Activated naive CD8-positive, alpha-beta T cell treated with anti-CD3 and anti-CD28 coated beads, Interleukin-2, amount 10 ng/mL, durations not matched to agents 7 days and 5 days (primary cell): ENCODE measurements at regions not wholly inside any gene's neighbourhood (a gene's known extent, or its start where the extent isn't known, plus 50 kb on each side); places are given as distances from the start of the nearest gene placed in this dataset.
"Not testable (repeated sequence)": the region's sequence is repeated elsewhere in the genome, so short reads cannot be mapped to it uniquely, and the experiment has no call there.

ENCODE experiments used
- ATAC-seq: fragments of 150-1000 bp; cut with Tn5 transposase; one replicate; pipeline ENCODE4 v1.10.0; 2021; ENCODE audit warnings: low read depth, moderate library complexity
- POLR2A ChIA-PET: fragments of 350-600 bp; sonication (Branson Sonifier 250); formaldehyde crosslinking; loops from one replicate; lab custom pipeline; 2021; ENCODE audit warnings: antibody characterized with exemption; lab: Charles Lee
- DNase-seq: peaks from one replicate; pipeline ENCODE4 v3.0.0; 2021
- H3K27ac Mint-ChIP-seq: one replicate; pipeline ENCODE4 v1.8.0; 2022; ENCODE audit warnings: mild to moderate bottlenecking, mixed read lengths
- H3K27me3 Mint-ChIP-seq: one replicate; pipeline ENCODE4 v1.8.0; 2022; ENCODE audit warnings: mild to moderate bottlenecking, moderate library complexity, mixed read lengths
- H3K36me3 Mint-ChIP-seq: one replicate; pipeline ENCODE4 v1.8.0; 2021; ENCODE audit warnings: mild to moderate bottlenecking, mixed read lengths
- H3K4me1 Mint-ChIP-seq: one replicate; pipeline ENCODE4 v1.8.0; 2021; ENCODE audit warnings: mixed read lengths
- H3K4me3 Mint-ChIP-seq: one replicate; pipeline ENCODE4 v1.8.0; 2022; ENCODE audit warnings: mild to moderate bottlenecking, moderate library complexity, mixed read lengths
- H3K9me3 Mint-ChIP-seq: one replicate; pipeline ENCODE4 v1.8.0; 2021; ENCODE audit warnings: mixed read lengths

DNA sequence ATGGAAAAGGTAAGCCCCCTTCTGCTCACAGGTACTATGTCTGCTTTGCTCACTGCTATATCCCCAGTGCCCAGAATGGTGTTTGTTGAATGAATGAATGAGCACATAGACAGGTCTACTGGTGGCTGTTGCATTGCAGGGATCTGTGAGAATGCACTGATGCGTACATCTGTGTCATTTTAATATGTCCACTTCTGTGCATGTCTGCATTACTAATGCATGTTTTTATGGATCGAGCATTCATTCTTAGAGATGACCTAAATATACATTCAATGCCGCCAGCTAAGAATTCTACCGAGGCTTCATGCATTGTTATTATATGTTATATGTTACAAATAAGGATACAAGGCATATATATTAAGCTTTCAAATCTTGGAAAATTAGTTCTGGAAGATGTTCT lies 73.8 kb downstream of the SPRING1 start:
- H3K27ac Mint-ChIP-seq, result no peak overlapping the region
- ATAC-seq (no peak), DNase-seq (no peak)
- H3K9me3 Mint-ChIP-seq, result no peaks in the 10 kb centered on the region
- H3K27me3 Mint-ChIP-seq, result peaks cover 4% of the 10 kb centered on the region
- POLR2A ChIA-PET, result no interaction called here
- peaks cover 2% of the 10 kb centered on the region for H3K4me1 Mint-ChIP-seq
- H3K36me3 Mint-ChIP-seq, result no peaks in the 10 kb centered on the region
- no peak overlapping the region for H3K4me3 Mint-ChIP-seq

DNA sequence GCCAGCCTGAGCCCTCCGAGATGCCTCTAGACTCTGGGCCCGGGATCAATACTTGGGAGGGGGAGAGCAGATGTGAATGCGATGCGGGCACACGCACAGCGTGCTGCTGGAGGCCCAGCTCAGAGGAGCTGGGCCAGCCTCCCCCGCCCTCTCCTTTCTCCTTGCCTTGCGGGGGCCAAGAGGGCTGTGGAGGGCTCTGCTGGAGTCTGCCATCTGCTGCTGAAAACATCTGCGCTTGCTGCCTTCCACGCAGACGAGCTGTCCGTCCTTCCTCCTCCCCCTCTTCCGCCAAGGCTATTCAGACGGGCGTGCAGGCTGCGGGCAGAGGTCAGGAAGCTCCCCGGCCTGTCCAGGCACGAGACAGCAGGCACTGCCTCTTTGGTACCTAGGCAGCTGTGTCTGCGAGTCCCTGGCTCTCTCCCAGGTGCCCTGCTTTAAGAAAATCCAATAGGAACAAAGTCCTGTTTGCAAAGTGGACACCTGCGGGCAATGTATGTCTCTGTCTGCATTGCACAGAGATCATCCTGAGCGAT lies 75.2 kb downstream of the SPRING1 start:
- no peaks in the 10 kb centered on the region for H3K9me3 Mint-ChIP-seq

DNA sequence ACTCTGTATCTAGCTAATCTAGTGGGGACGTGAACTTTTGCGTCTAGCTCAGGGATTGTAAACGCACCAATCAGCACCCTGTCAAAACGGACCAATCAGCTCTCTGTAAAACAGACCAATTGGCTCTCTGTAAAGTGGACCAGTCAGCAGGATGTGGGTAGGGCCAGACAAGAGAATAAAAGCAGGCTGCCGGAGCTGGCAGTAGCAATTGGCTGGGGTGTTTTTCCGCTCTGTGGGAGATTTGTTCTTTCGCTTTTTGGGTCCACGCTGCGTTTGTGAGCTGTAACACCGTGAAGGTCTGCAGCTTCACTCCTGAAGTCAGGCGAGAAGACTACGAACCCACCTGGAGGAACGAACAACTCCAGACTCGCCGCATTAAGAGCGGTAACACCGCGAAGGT lies 76.5 kb downstream of the SPRING1 start:
- ATAC-seq, result no peak
- H3K4me1 Mint-ChIP-seq, result peaks cover 2% of the 10 kb centered on the region
- POLR2A ChIA-PET, result no interaction called here

More for the DNA sequence above, 75.2 kb downstream of the SPRING1 start:
- no peak for ATAC-seq
- peaks cover 16% of the 10 kb centered on the region for H3K27me3 Mint-ChIP-seq
- POLR2A ChIA-PET, result no interaction called here
- H3K36me3 Mint-ChIP-seq, result no peaks in the 10 kb centered on the region
- DNase-seq, result no peak
- H3K27ac Mint-ChIP-seq, result no peak overlapping the region
- H3K4me1 Mint-ChIP-seq, result peaks cover 2% of the 10 kb centered on the region
- H3K4me3 Mint-ChIP-seq, result no peak overlapping the region

DNA sequence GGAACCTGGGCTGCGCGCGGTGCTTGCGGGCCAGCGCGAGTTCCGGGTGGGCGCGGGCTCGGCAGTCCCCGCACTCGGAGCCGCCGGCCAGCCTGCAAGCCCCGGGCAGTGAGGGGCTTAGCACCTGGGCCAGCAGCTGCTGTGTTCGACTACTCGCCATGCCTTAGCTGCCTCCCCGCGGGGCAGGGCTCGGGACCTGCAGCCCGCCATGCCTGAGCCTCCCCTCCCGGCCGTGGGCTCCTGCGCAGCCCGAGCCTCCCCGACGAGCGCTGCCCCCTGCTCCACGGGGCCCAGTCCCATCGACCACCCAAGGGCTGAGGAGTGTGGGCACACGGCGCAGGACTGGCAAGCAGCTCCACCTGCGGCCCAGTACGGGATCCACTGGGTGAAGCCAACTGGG lies 77.1 kb downstream of the SPRING1 start:
- H3K9me3 Mint-ChIP-seq, DNase-seq, POLR2A ChIA-PET, H3K4me3 Mint-ChIP-seq, H3K27ac Mint-ChIP-seq, H3K36me3 Mint-ChIP-seq, ATAC-seq, H3K4me1 Mint-ChIP-seq: not testable (repeated sequence)
- H3K27me3 Mint-ChIP-seq, result peaks cover 23% of the 10 kb centered on the region

More for the DNA sequence above, 76.5 kb downstream of the SPRING1 start:
- DNase-seq, result no peak
- H3K27ac Mint-ChIP-seq, result no peak overlapping the region
- no peaks in the 10 kb centered on the region for H3K36me3 Mint-ChIP-seq
- no peaks in the 10 kb centered on the region for H3K9me3 Mint-ChIP-seq
- peaks cover 23% of the 10 kb centered on the region for H3K27me3 Mint-ChIP-seq
- H3K4me3 Mint-ChIP-seq, result no peak overlapping the region

DNA sequence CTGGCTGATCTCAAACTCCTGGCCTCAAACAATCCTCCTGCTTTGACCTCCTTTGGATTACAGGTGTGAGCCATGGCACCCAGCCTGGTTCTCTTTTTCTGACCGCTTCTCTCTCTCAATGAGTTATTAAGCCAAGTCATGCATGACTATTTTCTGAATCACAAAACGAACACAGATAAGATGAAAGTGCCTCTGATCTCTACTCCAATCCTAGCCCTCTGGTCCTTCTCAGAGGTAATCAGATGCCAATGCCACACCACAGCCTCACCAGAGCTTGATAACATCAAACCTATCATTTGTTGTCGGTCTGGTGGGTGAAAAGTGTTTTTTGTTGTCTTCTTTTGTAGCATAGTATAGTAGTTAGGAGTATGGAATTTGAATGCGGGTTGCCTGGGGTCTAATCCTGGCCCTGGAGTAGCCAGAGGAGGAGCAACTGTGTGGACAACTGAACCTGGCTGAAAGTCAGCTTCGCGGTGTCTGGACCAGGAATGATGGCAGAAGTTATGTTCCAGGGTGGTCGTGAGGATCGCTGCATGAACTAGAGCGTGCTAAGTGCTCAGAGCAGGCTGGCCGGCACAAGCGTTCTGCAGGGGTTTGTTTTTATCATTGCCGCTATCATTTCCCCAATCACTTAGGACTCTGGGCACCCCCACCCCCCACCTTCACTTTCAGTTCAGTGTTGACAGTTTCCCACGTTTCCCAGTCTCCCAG lies 77.9 kb downstream of the SPRING1 start:
- POLR2A ChIA-PET, result no interaction called here
- H3K4me1 Mint-ChIP-seq, result peaks cover 2% of the 10 kb centered on the region
- H3K4me3 Mint-ChIP-seq, result no peak overlapping the region
- no peaks in the 10 kb centered on the region for H3K9me3 Mint-ChIP-seq
- H3K27ac Mint-ChIP-seq, result no peak overlapping the region
- no peaks in the 10 kb centered on the region for H3K36me3 Mint-ChIP-seq
- ATAC-seq (no peak), DNase-seq (no peak)
- H3K27me3 Mint-ChIP-seq, result peaks cover 23% of the 10 kb centered on the region

DNA sequence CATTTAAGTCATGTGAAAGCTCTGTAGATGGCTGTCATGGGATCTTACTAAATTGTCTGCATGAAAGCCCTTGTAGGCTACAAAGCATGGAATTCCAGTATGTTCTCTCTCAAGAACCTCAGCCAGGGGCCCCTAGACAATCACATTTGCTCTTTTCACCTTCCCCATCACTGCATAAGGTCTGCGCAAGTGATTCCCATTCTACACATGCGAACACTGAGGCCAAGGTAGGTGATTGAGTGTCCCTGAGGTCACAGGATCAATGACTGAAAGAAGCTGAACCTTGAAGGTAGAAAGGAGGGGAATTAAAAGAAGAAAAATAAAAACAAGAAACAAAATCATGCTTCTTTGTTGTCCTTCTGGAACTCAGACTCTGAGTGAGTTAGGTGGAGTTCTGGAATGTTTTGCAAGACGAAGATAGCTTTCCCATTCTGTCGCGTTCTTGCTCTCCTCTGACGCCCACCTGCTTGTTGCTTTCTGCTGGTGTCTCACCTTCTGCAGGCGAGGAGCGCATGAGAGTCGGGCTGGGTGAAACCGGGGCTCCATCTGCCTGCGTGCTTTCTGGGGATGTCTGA lies 79.9 kb downstream of the SPRING1 start:
- POLR2A ChIA-PET, result no interaction called here
- Mint-ChIP-seq H3K36me3 (no peaks in the 10 kb centered on the region), H3K27me3 (peaks cover 19% of the 10 kb centered on the region), H3K9me3 (no peaks in the 10 kb centered on the region), H3K4me3 (no peak overlapping the region), H3K4me1 (peaks cover 2% of the 10 kb centered on the region), H3K27ac (no peak overlapping the region)
- DNase-seq (no peak), ATAC-seq (no peak)

DNA sequence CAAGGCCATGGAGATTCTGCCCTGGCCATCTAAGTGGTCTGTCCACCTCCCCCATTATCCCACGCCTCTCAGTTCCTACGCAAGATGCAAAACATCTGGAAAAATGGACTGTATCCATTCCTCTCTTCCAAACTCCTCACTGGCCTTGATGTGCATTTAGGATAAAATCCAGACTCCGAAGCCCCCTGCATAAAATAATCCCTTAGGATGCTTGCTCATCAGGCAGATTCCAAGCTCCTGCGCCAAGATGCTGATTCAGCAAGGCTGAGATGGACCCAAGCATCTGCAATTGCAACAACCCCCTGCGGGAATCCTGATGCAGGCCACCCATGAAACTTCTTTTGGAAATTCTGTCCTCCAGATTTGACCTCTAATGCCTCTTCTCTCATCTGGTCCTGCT lies 81.6 kb downstream of the SPRING1 start:
- Mint-ChIP-seq H3K36me3 (no peaks in the 10 kb centered on the region), H3K27ac (no peak overlapping the region), H3K9me3 (no peaks in the 10 kb centered on the region), H3K27me3 (peaks cover 19% of the 10 kb centered on the region), H3K4me1 (peaks cover 2% of the 10 kb centered on the region), H3K4me3 (no peak overlapping the region)
- POLR2A ChIA-PET, result no interaction called here
- DNase-seq, result no peak
- ATAC-seq, result no peak

DNA sequence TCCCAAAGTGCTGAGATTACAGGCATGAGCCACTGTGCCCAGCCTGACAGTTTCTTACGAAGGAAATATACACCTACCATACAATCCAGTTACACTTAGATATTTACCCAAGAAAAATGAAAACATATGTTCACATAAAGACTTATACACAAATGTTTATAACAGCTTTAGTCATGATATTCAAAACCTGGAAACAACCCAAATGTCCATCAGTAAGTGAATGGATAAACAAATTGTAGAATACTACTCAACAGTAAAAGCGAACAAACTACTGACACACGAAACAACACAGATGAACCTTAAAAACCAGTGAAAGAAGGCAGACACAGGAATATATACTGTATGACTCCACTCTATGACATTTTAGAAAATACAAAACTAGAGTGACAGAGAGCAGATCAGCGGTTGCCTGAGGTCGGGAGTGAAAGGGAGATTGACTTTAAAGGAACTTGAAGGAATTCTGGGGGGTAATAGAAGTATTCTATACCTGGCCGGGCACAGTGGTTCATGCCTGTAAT lies 83.6 kb downstream of the SPRING1 start:
- DNase-seq (no peak), ATAC-seq (no peak)
- no peak overlapping the region for H3K4me3 Mint-ChIP-seq
- peaks cover 19% of the 10 kb centered on the region for H3K27me3 Mint-ChIP-seq
- H3K36me3 Mint-ChIP-seq, result no peaks in the 10 kb centered on the region
- POLR2A ChIA-PET, result interaction anchor here (0.7 kb wide), 1 partner anchor 43 kb away, joined by 4 read pairs; no protein-coding TSS in a partner anchor
- H3K27ac Mint-ChIP-seq, result no peak overlapping the region
- peaks cover 1% of the 10 kb centered on the region for H3K4me1 Mint-ChIP-seq
- H3K9me3 Mint-ChIP-seq, result peaks cover 1% of the 10 kb centered on the region

DNA sequence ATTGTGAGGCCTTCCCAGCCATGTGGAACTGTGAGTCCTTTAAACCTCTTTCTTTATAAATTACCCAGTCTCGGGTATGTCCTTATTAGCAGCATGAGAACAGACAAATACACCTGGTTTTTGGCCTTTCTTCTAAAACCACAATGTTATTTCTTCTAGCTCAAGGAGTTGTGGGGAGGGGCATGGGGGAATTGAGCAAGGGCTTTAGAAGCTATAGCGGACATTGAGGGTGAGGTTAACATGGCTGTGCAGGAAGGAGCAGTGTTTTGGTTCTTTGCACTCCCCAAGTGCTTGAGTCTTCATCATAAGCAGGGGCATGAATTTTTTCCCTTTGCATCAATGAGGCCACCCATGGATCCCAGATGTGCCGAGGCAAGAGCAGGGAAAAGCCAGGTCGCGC lies 86.8 kb downstream of the SPRING1 start:
- H3K9me3 Mint-ChIP-seq, result peaks cover 1% of the 10 kb centered on the region
- ATAC-seq (no peak), DNase-seq (no peak)
- POLR2A ChIA-PET, result no interaction called here
- peaks cover 4% of the 10 kb centered on the region for H3K4me1 Mint-ChIP-seq
- no peaks in the 10 kb centered on the region for H3K36me3 Mint-ChIP-seq
- H3K27ac Mint-ChIP-seq, result no peak overlapping the region
- H3K27me3 Mint-ChIP-seq, result peaks cover 2% of the 10 kb centered on the region
- H3K4me3 Mint-ChIP-seq, result no peak overlapping the region

DNA sequence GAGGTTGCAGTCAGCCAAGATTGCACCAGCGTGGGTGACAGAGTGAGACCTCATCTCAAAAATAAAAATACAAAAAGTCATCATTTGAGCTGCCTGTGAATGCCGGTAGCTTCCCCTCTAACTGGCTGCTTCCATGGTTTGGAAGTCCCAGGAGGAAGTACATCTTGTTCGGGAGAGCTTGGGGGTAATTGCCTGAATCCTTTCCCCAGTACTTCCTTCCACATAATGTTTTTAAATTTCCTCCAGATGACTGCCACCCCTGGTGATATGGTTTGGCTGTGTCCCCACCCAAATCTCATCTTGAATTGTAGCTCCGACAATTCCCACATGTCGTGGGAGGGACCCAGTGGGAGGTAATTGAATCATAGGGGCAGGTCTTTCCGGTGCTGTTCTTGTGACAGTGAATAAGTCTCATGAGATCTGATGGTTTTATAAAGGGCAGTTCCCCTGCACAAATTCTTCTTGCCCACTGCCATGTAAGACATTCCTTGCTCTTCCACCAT lies 87.2 kb downstream of the SPRING1 start:
- Mint-ChIP-seq H3K27ac (no peak overlapping the region), H3K36me3 (no peaks in the 10 kb centered on the region), H3K4me1 (peaks cover 4% of the 10 kb centered on the region), H3K27me3 (peaks cover 2% of the 10 kb centered on the region), H3K4me3 (no peak overlapping the region), H3K9me3 (peaks cover 1% of the 10 kb centered on the region)
- ATAC-seq (no peak), DNase-seq (no peak)
- POLR2A ChIA-PET, result no interaction called here

DNA sequence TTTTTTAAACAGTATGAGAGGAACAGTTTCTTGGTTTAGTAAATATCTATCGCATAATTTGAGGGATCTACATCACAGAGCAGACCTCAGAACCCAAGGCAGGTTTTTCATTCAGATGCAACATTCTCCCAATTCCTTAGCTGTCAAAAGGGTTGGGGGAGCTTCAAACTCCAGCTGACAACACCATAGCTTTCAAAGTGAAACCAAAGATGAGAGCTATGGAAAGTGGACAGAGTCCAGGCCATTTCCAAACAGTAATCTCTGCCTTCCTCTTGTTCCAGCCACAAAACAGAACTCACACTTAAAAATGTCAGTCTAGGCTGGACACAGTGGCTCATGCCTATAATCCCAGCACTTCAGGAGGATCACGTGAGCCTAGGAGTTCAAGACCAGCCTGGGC lies 87.8 kb downstream of the SPRING1 start:
- POLR2A ChIA-PET, result no interaction called here
- ATAC-seq, result no peak
- no peak overlapping the region for H3K27ac Mint-ChIP-seq

DNA sequence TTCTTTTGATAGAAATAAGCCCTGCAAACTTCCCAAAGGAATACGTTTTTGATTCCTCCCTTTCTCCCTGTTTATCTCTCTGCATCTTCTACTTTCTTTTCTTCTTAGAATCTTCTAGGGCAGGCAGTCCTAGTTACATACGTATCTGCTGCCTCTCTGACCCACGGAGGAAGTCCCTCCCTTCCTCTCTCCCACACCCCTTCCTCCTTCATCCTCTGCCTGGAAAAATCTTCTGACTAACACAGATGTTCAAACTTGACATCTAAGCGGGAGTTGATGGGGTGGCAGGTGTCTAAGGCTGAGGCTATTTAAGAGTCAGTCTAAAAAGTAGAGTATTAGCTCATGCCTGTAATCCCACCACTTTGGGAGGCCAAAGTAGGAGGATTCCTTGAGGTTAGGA lies 88.6 kb downstream of the MAP1LC3B2 start:
- H3K4me1 Mint-ChIP-seq, result peaks cover 4% of the 10 kb centered on the region
- ATAC-seq (no peak), DNase-seq (no peak)
- H3K36me3 Mint-ChIP-seq, result no peaks in the 10 kb centered on the region
- peaks cover 2% of the 10 kb centered on the region for H3K27me3 Mint-ChIP-seq
- H3K4me3 Mint-ChIP-seq, result no peak overlapping the region
- no peak overlapping the region for H3K27ac Mint-ChIP-seq
- POLR2A ChIA-PET, result no interaction called here
- peaks cover 4% of the 10 kb centered on the region for H3K9me3 Mint-ChIP-seq

More for the DNA sequence above, 87.8 kb downstream of the SPRING1 start:
- Mint-ChIP-seq H3K4me3 (no peak overlapping the region), H3K27me3 (peaks cover 2% of the 10 kb centered on the region), H3K4me1 (peaks cover 4% of the 10 kb centered on the region), H3K36me3 (no peaks in the 10 kb centered on the region), H3K9me3 (peaks cover 1% of the 10 kb centered on the region)
- DNase-seq, result no peak

DNA sequence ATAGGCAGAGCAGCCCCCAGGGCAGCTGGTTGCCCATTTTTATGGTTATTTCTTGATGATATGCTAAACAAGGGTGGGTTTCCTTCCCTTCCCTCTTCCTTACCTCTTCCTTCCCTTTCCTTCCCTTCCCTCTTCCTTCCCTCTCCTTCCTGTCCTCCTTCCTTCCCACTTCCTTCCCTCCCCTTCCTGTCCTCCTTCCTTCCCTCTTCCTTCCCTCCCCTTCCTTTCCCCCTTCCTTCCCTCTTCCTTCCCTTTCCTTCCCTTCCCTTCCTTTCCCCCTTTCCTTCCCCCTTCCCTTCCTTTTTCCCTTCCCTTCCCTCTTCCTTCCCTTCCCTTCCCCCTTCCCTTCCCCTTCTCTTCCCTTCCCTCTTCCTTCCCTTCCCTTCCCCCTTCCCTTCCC lies 87.7 kb downstream of the MAP1LC3B2 start:
- Mint-ChIP-seq H3K9me3 (peaks cover 4% of the 10 kb centered on the region), H3K27ac (no peak overlapping the region), H3K36me3 (no peaks in the 10 kb centered on the region), H3K4me1 (peaks cover 4% of the 10 kb centered on the region), H3K27me3 (peaks cover 2% of the 10 kb centered on the region), H3K4me3 (no peak overlapping the region)
- POLR2A ChIA-PET, result no interaction called here
- DNase-seq (no peak), ATAC-seq (no peak)

DNA sequence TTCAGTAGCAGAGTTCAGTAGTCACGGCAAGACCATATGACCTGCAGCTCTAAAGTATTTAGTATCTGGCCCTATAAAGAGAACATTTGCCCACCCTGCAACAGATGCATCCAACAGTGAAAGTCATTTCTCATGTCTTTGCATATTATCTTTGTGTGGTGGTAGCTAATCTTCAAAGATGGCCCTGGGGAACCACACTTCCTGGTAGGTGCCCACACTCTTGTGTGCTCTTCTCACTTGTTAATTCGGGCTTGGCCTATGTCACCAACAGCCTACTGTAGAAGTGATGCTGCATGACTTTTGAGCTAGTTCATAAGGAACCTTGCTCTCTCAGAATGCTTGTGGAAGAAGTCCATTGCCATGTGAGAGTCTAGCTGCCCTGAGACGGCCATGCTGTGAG lies 85.6 kb downstream of the MAP1LC3B2 start:
- no peak overlapping the region for H3K27ac Mint-ChIP-seq
- POLR2A ChIA-PET, result no interaction called here
- peaks cover 4% of the 10 kb centered on the region for H3K4me1 Mint-ChIP-seq
- DNase-seq (no peak), ATAC-seq (no peak)
- H3K9me3 Mint-ChIP-seq, result peaks cover 4% of the 10 kb centered on the region
- H3K4me3 Mint-ChIP-seq, result no peak overlapping the region
- H3K36me3 Mint-ChIP-seq, result peaks cover 2% of the 10 kb centered on the region
- peaks cover 2% of the 10 kb centered on the region for H3K27me3 Mint-ChIP-seq
